MM.1S (cell line): ENCODE measurements at regions not wholly inside any gene's neighbourhood (a gene's known extent, or its start where the extent isn't known, plus 50 kb on each side); places are given as distances from the start of the nearest gene placed in this dataset.

Experiments
- CTCF ChIP-seq: fragments of 300-600 bp; sonication (generic); IDR thresholded peaks from 2 replicates; pipeline ENCODE4 v1.5.1; 2016; ENCODE audit warnings: antibody characterized with exemption, low read length, mixed read lengths
- EZH2 ChIP-seq: fragments of 300-600 bp; sonication (generic); optimal IDR thresholded peaks from 2 replicates; pipeline ENCODE3; 2017; ENCODE audit warnings: low read depth, mild to moderate bottlenecking, antibody characterized with exemption, low read length, mixed read lengths
- EZH2phosphoT487 ChIP-seq: fragments of 300-600 bp; sonication (generic); IDR thresholded peaks from 2 replicates; pipeline ENCODE4 v1.6.1; 2018; ENCODE audit warnings: antibody characterized with exemption, low read length

- TF ChIP-seq CTCF (no peak), EZH2 (no peak), EZH2phosphoT487 (no peak)
These were observed 422.7 kb upstream of the ARGLU1 start for GRCh38 chr13:106990594-106990993.
